CD14-positive monocyte (primary cell): ENCODE measurements at regions not wholly inside any gene's neighbourhood (a gene's known extent, or its start where the extent isn't known, plus 50 kb on each side); places are given as distances from the start of the nearest gene placed in this dataset.

ENCODE experiments used
- DNase-seq, 3 donors: peaks; one replicate each; pipeline ENCODE4 v3.0.0-alpha.2; 2011 to 2022
- H2AFZ ChIP-seq: 2 replicates; pipeline ENCODE4 v1.6.0; 2012; ENCODE audit warnings: mild to moderate bottlenecking, low read depth, low read length, inconsistent platforms; ENCODE audit not compliant: insufficient read depth, poor library complexity, severe bottlenecking
- H3K27ac ChIP-seq, 2 donors: 1 replicate in 1 of 2; 2 replicates in 1 of 2; pipeline ENCODE4 v1.5.1; 2012 to 2013; ENCODE audit warnings: low read length in 2 of 2, control low read depth in 1 of 2, inconsistent platforms in 1 of 2, low read depth in 1 of 2, mild to moderate bottlenecking in 1 of 2
- H3K27me3 ChIP-seq, 2 donors: one replicate each; pipeline versions ENCODE4 v1.6.0 to v1.6.1; 2011 to 2013; ENCODE audit warnings: low read length in 2 of 2; ENCODE audit not compliant: control insufficient read depth in 2 of 2, insufficient read depth in 2 of 2
- H3K36me3 ChIP-seq, 2 donors: replicated peaks in 1 of 2; 1 replicate in 1 of 2; 2 replicates in 1 of 2; pipeline versions ENCODE4 v1.5.1 to v1.6.1; 2012 to 2013; ENCODE audit warnings: low read length in 2 of 2, control low read depth in 1 of 2, inconsistent platforms in 1 of 2, mild to moderate bottlenecking in 1 of 2; ENCODE audit not compliant: insufficient read depth in 2 of 2, control insufficient read depth in 1 of 2
- H3K4me1 ChIP-seq, 2 donors: 1 replicate in 1 of 2; 2 replicates in 1 of 2; pipeline versions ENCODE4 v1.5.1 to v1.6.1; 2012 to 2013; ENCODE audit warnings: low read length in 2 of 2, control low read depth in 1 of 2, inconsistent platforms in 1 of 2, mild to moderate bottlenecking in 1 of 2, moderate library complexity in 1 of 2; ENCODE audit not compliant: insufficient read depth in 2 of 2, control insufficient read depth in 1 of 2
- H3K4me2 ChIP-seq: replicated peaks from 2 replicates; pipeline ENCODE3; 2012; ENCODE audit warnings: low read length, moderate library complexity, mild to moderate bottlenecking; ENCODE audit not compliant: poor library complexity, severe bottlenecking; ENCODE audit errors: extremely low read depth
- H3K4me3 ChIP-seq, 3 experiments: fragments of 200-600 bp in 1 of 3; sonication (generic) in 1 of 3; replicated peaks in 1 of 3; 1 replicate in 2 of 3; 2 replicates in 1 of 3; pipeline ENCODE4 v1.5.1; 2011 to 2013; ENCODE audit warnings: low read length in 3 of 3, mild to moderate bottlenecking in 3 of 3, control low read depth in 2 of 3, low read depth in 2 of 3, inconsistent platforms in 1 of 3, moderate library complexity in 1 of 3
- H3K79me2 ChIP-seq: 2 replicates; pipeline ENCODE4 v1.6.0; 2012; ENCODE audit warnings: mild to moderate bottlenecking, control low read depth, inconsistent platforms, low read length, moderate library complexity; ENCODE audit not compliant: insufficient read depth
- H3K9ac ChIP-seq: 2 replicates; pipeline ENCODE4 v1.6.0; 2017; ENCODE audit warnings: low read length, mild to moderate bottlenecking; ENCODE audit not compliant: insufficient read depth, poor library complexity, severe bottlenecking
- H3K9me3 ChIP-seq, 2 donors: replicated peaks in 1 of 2; 1 replicate in 1 of 2; 2 replicates in 1 of 2; pipeline versions ENCODE4 v1.5.1 to v1.6.1; 2012 to 2013; ENCODE audit warnings: low read length in 2 of 2, control low read depth in 1 of 2; ENCODE audit not compliant: control insufficient read depth in 1 of 2, insufficient read depth in 1 of 2
- H4K20me1 ChIP-seq: 2 replicates; pipeline ENCODE4 v1.6.0; 2012; ENCODE audit warnings: mild to moderate bottlenecking, low read length, control low read depth, moderate library complexity; ENCODE audit not compliant: insufficient read depth
- H3K27ac Mint-ChIP-seq, 7 donors: one replicate each; pipeline ENCODE4 v1.8.0; 2020; ENCODE audit warnings: mild to moderate bottlenecking in 7 of 7, mixed read lengths in 7 of 7, moderate library complexity in 6 of 7, inconsistent platforms in 2 of 7
- H3K27me3 Mint-ChIP-seq, 3 donors: one replicate each; pipeline ENCODE4 v1.8.0; 2021 to 2022; ENCODE audit warnings: low read depth in 3 of 3, mild to moderate bottlenecking in 3 of 3, mixed read lengths in 3 of 3, moderate library complexity in 3 of 3, inconsistent platforms in 1 of 3
- H3K36me3 Mint-ChIP-seq, 2 donors: one replicate each; pipeline ENCODE4 v1.8.0; 2020; ENCODE audit warnings: mixed read lengths in 2 of 2, inconsistent platforms in 1 of 2, mild to moderate bottlenecking in 1 of 2
- H3K4me1 Mint-ChIP-seq: one replicate; pipeline ENCODE4 v1.8.0; 2020; ENCODE audit warnings: mild to moderate bottlenecking, mixed read lengths
- H3K4me3 Mint-ChIP-seq, 2 donors: one replicate each; pipeline ENCODE4 v1.8.0; 2020; ENCODE audit warnings: mild to moderate bottlenecking in 2 of 2, mixed read lengths in 2 of 2, moderate library complexity in 1 of 2
- H3K9me3 Mint-ChIP-seq, 7 donors: one replicate each; pipeline ENCODE4 v1.8.0; 2020 to 2022; ENCODE audit warnings: mixed read lengths in 7 of 7, mild to moderate bottlenecking in 6 of 7, moderate library complexity in 6 of 7, inconsistent platforms in 2 of 7
- WGBS: methylation state at CpG from one replicate; pipeline ENCODE4 v1.1.5; 2013; ENCODE audit warnings: missing lambda C conversion rate; ENCODE audit not compliant: insufficient coverage; 5-methylcytosine and 5-hydroxymethylcytosine counted together
- intact Hi-C, 2 donors: fragments of 100-400 bp; cut with micrococcal nuclease; formaldehyde crosslinking; loops; one replicate each; pipeline versions ENCODE4 v1.15.0 to v1.15.1; 2023
- TF ChIP-seq, protein P1 (sequence below): fragments of 200-600 bp; IDR thresholded peaks from one replicate; pipeline ENCODE4 v1.8.0; 2022; ENCODE audit warnings: antibody characterized with exemption, mild to moderate bottlenecking

GRCh38 chr17:69717214-69717613, 302.7 kb downstream of the MAP2K6 start:
- peaks cover 0 to 4% (median 2%) of the 10 kb centered on the region in 3 donors for H3K27me3 Mint-ChIP-seq
- Histone ChIP-seq H3K4me3 (no peak overlapping the region), H3K4me1 (no peaks in the 10 kb centered on the region), H3K9ac (no peak overlapping the region), H4K20me1 (no peaks in the 10 kb centered on the region), H3K36me3 (no peaks in the 10 kb centered on the region), H3K9me3 (no peaks in the 10 kb centered on the region), H3K79me2 (no peaks in the 10 kb centered on the region), H3K4me2 (no peak overlapping the region), H3K27ac (no peak overlapping the region), H2AFZ (no peak overlapping the region), H3K27me3 (no peaks in the 10 kb centered on the region)
- no peaks in the 10 kb centered on the region for H3K36me3 Mint-ChIP-seq
- no peak for DNase-seq
- H3K4me1 Mint-ChIP-seq = no peaks in the 10 kb centered on the region
- intact Hi-C loops = no loop called here
- H3K9me3 Mint-ChIP-seq = peaks cover 0 to 6% (median 2%) of the 10 kb centered on the region in 7 donors
- H3K27ac Mint-ChIP-seq = no peak overlapping the region
- TF ChIP-seq, protein P1, sequence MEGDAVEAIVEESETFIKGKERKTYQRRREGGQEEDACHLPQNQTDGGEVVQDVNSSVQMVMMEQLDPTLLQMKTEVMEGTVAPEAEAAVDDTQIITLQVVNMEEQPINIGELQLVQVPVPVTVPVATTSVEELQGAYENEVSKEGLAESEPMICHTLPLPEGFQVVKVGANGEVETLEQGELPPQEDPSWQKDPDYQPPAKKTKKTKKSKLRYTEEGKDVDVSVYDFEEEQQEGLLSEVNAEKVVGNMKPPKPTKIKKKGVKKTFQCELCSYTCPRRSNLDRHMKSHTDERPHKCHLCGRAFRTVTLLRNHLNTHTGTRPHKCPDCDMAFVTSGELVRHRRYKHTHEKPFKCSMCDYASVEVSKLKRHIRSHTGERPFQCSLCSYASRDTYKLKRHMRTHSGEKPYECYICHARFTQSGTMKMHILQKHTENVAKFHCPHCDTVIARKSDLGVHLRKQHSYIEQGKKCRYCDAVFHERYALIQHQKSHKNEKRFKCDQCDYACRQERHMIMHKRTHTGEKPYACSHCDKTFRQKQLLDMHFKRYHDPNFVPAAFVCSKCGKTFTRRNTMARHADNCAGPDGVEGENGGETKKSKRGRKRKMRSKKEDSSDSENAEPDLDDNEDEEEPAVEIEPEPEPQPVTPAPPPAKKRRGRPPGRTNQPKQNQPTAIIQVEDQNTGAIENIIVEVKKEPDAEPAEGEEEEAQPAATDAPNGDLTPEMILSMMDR = no peak
- 86% methylated on average over 1 of the region's 2 CpGs for WGBS
- no peak overlapping the region for H3K4me3 Mint-ChIP-seq

DNA sequence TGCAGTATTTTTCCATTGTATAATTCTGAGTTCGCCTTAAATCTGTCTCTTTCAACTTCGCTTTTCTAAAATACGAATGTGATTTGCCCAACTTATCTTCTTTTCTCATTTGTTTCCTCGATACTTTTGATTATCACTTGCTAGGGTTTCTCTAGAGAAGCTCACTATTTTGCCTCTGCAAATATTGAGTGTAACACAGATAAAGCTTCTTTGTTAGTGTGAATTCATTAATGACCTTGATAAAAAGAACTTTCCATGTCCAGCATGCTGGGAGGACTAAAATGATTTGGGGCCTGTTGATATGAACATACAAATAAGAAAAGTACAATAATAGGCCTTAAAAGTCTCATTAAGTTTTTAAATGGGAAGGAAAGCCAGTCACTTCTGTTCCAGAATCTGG, 303.3 kb downstream of the MAP2K6 start:
- Histone ChIP-seq H3K9me3 (no peaks in the 10 kb centered on the region), H2AFZ (no peak overlapping the region), H3K9ac (no peak overlapping the region), H3K4me3 (no peak overlapping the region), H3K4me2 (no peak overlapping the region), H3K36me3 (no peaks in the 10 kb centered on the region), H3K27ac (no peak overlapping the region), H3K4me1 (no peaks in the 10 kb centered on the region), H3K27me3 (no peaks in the 10 kb centered on the region), H4K20me1 (no peaks in the 10 kb centered on the region), H3K79me2 (no peaks in the 10 kb centered on the region)
- intact Hi-C loops = no loop called here
- TF ChIP-seq, protein P1 = no peak
- Mint-ChIP-seq H3K27ac (no peak overlapping the region), H3K36me3 (no peaks in the 10 kb centered on the region), H3K27me3 (peaks cover 0 to 4% (median 2%) of the 10 kb centered on the region in 3 donors), H3K4me3 (no peak overlapping the region), H3K4me1 (no peaks in the 10 kb centered on the region), H3K9me3 (peaks cover 0 to 6% (median 2%) of the 10 kb centered on the region in 7 donors)
- WGBS = 100% methylated on average over 3 of the region's 4 CpGs
- no peak for DNase-seq
